Dermis blood vessel endothelial cell (primary cell): ENCODE measurements at regions not wholly inside any gene's neighbourhood (a gene's known extent, or its start where the extent isn't known, plus 50 kb on each side); places are given as distances from the start of the nearest gene placed in this dataset.
"Not testable (repeated sequence)": the region's sequence is repeated elsewhere in the genome, so short reads cannot be mapped to it uniquely, and the experiment has no call there.

Experiments used
- DNase-seq: peaks from one replicate; pipeline ENCODE4 v3.0.0; 2010

DNA sequence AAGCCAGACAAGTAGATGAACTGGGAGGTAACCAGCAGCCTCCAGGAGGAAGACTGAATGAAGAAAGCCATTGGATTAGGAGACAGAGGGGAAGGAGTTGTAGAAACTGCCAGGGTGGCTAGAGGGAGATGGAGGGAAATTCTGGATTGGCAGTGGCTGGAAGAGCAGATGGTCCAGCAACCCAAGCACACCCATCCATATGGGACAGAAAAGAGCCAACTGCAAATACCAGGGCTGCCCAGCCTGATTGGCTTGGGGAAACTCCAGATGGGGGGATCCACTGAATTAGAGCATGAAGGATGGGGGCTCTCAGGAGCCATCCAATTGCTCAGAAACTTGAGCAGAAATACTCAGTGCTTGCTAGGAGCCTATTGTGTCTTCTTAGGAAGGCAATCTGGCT, 173.5 kb upstream of the EPB41L3 start:
- DNase-seq, result no peak

DNA sequence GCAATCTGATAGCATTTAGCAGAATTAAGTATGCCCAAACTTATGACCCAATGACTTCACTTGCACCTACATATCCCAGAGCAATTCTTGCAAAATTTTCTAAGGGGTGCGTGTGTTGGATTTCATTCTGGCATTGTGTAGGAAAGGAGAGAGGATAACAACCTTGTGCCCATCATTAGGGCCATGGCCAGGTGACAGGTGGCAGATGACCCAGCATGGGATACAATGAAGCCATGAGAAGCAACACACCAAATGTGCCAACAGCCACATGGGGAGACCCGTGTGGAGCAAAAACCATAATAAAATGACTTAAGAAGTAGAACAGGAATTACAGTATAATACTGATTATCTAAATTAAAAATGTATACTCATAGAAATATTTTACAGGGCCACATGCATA, 166.9 kb upstream of the EPB41L3 start:
- no peak for DNase-seq

DNA sequence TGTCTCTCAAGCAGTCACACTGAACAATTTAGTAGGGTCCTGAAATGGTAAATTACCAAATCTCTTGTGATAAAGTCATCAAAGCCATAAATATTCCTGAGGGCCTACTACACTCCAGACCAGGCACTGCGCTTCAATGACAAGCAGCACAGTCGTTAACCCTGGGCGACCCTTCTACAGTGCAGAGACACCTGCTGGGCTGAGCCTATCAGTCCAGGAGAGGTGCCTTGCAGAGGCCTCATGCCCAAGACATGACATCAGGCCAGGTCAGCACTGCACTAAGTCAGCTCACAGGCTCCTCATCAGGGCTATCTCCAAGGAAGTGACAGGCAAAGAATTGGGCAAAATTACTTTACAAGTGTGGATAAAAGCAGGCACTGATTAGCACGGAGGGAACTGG, 166.4 kb upstream of the EPB41L3 start:
- DNase-seq, result no peak

DNA sequence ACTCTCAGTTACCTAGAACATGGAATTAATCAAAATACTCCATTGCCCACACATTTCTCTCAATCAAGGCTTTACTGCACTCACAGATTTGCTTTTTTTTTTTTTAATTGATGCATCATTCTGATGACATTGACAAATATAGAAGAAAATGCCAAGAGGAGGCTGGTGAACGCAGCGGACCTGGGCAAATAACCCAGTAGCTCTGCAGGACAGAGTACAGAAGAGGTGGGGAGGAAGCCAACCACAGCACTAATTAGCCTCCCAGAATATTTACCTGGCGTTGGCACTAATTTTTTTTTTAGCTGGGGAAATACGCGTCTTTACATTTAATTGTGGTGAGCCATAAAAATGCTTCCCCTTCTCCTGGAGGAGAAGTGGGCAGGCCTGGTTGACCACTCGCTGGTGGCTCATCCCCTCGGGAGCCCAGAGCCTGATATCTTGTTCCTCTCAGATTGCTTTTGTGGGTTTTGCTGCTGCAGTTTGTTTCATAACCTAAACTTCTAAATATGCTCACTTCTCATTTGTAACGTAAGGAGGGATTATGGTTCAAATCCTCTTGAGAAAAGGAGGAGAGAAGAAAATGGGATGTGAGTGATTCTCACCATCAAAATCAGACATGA, 165.8 kb upstream of the EPB41L3 start:
- no peak for DNase-seq

DNA sequence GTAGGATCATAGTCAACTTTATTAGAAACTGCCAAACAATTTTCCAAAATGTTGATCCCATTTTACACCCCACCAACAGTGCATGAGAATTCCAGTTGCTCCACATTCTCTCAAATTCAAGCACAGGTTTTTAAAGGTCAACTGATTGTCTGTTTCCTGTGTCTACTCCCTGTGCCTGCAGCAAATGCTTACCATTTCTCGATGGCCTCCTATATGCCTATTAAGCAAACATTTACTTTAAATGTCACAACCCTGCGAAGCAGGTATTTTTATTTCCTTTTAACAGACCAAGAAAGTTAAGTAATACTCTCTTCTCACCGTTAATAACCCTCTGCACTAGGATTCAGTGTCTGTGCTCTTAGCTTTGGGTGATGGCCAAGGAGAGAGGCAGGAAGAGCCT, 163.8 kb upstream of the EPB41L3 start:
- no peak for DNase-seq

DNA sequence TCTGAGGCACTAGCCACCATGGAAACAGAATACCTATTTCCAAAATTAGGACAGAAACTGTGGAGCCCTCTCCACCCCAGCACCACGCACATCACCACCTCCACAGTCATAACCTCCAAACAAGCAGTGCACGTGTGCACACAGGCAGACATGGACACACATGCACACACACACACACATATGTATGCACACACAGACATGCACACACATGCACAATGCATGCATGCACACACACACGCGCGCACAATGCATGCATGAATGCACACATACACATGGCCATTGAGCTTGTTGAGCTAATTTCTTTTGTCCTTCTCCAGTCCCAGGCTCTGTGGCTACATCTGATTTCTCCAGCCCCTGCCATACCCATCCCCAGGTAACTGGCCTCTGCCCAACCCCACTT, 161.6 kb upstream of the EPB41L3 start:
- no peak for DNase-seq

DNA sequence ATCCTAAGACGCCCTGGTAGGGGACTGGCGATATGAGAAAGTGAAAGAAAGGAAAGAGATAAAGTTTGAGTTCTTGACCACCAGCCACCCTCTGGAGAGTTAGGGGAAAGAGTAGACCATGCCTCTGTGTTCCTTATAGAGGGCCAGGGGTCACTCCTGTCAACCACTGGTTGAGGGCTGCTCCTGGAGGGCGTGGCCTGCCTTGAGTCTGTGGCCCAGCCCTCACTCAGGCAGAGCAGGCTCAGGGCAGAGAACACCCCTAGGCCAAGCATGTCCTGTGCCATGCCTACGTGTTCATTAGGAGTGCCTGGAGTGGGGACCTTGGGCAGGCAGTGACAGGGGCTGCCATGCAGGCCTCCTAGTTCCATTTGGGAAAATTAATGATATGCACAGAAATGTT, 161.1 kb upstream of the EPB41L3 start:
- DNase-seq, result no peak

DNA sequence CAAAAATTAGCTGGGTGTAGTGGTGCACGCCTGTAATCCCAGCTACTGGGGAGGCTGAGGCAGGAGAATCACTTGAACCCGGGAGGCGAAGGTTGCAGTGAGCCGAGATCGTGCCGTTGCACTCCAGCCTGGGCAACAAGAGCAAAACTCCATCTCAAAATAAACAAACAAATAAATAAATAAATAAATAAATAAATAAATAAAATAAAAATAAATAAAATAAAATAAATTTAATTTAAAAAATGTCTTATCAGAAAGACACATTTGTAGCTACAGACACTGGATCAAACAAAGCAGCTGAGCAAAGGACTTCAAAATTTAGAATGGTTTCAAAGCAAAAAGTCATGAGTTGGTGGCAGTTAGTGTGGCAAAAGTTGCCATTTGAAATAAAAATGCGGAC, 158.2 kb upstream of the EPB41L3 start:
- DNase-seq, result not testable (repeated sequence)

DNA sequence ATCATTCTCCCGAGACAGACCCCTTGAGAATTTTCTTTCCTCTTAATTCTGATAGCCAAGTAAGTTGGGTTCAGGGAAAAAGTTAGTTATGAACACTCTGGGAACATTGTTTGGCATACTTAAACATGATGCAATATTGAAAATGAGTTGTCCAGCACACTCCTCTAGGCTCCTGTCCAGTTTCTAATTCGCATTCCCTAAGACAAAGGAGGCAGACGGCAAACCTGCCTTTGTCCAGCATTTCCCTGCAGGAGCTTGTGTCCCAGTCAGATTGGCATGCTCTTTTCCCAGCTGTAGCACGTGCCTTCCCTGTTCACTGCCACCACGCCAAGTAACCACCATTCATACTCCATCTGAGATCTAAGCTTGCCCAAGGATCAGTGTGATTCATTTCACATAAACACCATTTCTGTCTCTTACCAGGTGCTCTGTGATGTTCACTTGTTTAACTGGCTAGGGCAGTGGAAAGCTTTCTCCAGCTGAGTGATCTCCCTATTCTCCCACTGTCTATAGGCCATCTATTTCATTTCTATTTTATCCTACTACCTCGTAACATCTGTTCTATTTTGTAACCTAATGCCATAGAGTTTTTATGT, 150.0 kb upstream of the EPB41L3 start:
- DNase-seq, result no peak

DNA sequence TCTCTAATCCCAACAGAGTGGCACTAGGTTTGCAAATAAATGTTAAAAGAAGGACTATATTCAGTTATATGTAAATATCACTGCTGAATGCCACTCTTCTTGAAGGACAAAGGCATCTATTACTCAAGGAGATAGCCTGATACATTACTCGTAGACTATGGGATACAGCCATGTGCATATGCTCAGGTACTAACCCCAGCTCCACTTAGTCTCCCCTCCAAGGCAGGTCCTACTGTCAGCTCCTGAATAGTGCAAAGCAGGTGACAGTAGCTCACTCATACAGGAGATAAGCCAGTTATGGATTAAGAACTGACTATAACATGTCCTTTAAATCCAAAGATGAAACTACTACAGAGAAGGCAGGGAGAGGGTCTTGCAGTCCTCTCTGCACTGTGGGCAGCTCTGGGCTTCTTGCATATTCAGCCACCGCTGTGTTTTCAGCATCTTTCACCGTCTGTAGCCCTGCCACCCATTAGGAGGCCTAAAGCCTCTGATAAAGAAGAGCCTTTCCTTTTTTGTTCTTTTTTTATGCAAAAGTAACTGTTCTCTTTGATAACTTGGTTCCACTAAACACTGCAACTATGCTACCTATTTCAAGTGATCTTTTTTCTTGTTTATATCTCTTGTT, 135.1 kb upstream of the EPB41L3 start:
- DNase-seq, result no peak

DNA sequence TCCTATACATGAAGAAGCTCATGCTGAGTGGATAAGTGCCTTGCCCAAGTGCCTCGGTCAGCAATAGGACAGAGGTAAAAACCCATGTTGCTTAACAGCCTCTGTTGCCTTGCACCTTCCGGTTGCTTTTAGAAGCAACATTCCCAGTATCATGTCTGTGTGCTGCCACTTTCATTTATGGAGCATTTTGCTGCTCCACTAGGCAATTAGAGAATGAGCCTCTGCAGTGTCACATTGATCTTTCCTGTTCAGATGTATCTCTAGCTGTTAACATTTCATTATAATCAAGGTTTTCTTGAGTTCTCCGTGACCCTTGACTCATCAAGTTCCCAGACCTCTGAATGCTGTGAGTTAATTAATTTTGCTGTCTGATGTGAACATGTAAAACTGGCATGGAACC, 134.5 kb upstream of the EPB41L3 start:
- DNase-seq, result no peak

DNA sequence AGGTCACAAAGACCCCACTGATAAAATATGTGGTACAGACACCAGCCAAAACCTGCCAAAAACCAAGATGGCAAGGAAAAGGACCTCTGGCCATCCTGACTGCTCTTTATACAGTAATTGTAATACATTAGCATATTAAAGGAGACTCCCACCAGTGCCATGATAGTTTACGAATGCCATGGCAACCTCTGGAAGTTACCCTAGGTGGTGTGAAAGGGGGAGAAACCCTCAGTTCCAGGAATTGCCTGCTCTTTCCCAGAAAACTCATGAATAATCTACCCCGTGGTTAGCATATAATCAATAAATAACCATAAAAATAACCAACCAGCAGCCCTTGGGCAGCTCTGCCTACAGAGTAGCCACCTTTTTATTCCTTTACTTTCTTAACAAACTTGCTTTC, 129.8 kb upstream of the EPB41L3 start:
- no peak for DNase-seq

DNA sequence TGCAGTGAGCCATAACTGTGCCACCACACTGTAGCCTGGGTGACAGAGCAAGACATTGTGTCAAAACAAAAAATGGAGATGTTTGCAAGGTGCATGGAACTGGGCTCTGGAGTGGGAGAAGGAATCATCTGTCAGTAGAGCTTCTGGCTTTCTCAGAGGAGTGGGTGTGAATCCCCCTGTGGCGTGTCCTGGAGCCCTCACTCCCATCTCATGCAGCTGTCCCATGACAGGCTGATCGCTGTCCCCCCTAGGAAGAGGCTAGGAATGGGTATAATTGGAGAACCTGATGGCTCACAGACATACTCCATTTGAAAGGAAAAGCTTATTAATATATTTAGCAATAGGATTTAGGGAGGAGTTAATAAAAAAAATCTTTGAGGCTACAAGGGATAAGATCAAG, 125.8 kb upstream of the EPB41L3 start:
- DNase-seq, result no peak

DNA sequence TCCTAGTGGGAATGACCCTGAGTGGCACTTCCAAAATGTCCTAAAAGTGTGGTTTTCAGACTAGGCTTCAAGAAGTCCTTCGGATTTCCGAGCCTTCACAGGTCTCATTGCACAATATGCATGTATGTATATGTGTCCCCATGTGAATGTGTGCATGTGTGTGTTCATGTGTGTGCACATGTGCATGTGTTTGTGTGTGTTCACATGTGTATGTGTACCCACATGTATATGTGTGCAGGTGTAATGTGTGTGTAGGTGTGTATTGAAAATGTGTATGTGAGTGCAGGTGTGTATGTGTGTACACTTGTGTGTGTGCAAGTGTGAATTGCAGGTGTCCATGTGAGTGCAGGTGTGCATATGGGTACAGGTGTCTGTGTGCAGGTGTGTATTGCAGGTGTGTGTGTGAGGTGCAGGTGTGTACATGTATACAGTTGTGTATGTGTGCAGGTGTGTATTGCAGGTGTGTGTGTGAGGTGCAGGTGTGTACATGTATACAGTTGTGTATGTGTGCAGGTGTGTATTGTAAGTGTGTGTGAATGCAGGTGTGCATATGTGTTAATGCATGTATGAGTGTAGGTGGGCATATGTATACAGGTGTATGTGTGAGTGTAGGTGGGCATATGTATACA, 124.4 kb upstream of the EPB41L3 start:
- no peak for DNase-seq

DNA sequence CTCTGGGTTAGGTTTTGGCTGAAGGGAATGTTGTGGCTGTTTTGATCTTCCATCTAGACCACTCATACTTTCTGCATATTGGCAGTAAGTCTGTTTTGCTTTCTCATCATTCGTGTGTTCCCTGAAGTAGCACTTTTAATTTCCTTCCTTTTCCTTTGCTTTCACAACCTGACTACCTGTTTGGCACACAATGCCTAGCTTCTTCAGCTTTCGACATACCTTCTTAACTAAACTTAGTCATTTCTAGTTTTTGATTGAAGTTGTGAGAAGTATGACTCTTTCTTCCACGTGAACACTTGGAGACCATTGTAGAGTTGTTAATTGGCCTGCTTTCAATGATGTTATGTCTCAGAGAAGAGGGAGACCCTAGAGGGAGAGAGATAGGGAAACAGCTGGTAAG, 123.6 kb upstream of the EPB41L3 start:
- DNase-seq, result no peak

DNA sequence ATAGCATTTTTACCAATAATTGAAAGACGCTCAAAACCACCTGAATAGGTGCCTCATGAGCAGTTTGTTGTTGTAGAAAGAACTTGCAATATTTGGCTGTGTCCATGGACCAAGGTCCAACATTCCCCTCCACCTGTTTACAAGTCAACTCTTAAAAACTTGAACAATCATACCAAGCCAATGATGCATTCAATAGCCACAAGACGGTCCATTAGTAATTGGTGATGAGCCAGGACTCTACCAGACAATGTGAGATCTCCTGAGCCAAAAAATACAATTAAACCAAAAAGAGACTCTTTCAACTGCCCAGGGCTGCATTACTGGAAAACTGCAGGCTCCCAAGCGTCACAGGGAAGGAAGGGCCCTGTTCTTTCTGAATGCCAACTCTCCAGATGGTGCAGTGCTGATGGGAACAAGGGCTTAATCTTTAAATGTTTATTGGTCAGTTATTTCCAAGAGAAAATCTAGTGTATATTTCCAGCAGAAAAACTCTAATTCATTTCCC, 118.8 kb upstream of the EPB41L3 start:
- DNase-seq, result no peak

DNA sequence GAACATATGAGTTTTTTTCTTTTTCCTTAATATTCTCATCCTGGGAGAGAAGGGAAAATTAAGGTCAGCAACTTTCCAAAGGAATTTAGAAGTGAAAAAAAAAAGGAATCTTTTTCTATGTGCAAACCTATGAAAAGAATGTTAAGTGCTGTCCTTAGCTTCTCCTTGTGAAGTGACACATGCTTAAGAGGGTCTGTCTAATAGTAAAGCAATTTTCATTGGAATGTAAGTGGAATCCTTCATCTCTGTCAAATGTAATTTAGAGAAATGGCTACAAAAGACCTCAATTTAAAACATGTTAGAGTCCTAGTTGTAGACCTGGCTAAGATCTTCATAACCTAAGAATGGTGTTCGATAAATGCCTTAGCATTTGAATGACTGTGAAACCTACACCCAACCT, 117.4 kb upstream of the EPB41L3 start:
- DNase-seq, result no peak

DNA sequence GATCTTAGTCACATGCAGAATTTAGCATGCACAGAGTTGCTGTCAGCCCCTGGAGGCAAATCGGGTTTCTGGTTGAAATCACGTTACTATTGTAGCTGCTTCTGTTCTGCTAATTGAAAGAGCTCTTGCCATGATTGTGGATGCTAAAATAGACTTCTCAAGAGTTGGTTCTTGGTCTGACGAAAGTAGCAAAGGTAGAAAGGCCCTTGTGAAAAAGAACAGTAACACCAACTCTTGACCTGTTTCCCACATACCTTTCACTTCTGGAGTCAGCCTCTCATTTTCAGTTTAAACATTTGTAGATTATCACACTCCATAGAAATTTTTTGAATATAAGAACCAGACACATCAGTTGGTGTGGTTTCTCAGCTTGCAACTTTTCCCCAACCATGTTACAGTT, 110.0 kb upstream of the EPB41L3 start:
- DNase-seq, result no peak

DNA sequence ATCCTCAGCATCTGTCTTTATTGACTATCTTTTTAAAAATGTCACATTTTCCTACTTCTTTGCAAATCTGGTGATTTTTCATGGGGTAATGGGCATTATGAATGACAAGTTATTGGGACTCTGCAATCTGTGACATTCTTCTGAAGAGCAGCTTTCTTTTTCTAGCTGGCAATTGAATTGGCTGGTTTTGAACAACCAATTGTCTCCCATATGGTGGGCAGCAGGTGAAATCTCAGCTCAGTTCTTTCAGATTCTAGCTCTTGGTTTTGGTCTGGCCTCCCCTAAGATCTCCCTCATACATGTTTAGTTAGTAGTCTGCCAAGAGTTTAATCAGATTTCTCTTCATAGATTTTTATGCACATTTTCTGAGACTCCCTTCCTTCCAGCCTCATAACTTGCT, 107.9 kb upstream of the EPB41L3 start:
- DNase-seq, result no peak

DNA sequence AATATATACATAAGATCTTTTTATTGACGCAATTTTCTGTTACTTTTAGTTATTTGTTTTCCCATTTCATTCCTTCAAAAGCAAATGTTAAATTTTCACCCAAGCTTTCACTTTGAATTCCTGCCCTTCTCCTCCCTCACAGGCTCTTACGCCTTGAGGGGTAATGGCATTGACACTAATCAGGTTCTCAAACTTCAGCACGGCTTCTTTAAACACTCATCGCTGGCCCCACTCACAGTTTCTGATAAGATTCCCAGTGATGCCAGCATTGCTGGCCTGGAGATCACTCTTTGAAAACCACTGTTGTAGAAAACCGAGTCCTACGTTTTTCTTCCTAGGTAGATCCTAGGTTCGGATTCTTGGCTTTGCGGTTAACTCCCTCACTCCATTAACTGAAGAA, 105.6 kb upstream of the EPB41L3 start:
- DNase-seq, result no peak

DNA sequence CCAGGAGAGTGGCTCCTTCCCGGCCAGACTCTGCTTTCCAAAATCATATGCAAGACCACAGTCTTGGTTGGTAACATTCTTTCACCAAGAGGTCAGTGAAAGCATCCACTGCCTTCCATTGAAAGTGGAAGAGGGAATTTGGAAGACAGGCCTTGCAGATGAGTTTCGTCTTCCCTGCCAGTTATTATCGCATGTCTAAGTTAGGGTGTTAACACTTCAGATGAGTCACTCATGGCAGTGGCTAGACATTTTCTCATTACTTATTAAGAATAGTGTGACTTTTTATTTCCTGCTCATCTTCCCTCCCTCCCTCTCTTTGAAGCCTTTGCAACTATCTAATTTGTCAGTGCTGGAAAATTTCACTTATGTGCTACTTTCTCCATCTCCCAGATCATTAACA, 102.9 kb upstream of the EPB41L3 start:
- DNase-seq, result no peak

DNA sequence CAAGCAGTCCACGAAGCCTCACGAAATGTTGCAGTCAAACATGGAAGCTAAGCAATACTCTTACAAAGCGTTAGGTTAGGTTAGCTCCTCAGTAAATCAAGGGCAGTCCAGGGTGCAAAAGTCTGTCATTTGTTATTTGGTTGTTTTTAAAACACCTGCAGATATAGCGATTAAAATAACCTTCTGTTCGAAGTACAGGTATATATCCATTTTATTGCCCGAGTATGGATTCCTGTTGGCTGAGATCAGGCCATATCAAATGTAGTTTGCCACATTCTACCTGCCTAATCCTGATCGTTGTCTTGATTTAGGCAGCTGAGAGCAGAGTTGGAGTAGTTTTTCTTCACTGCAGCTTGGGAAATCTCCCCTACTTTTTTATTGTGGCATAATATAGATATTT, 99.5 kb upstream of the EPB41L3 start:
- no peak for DNase-seq

DNA sequence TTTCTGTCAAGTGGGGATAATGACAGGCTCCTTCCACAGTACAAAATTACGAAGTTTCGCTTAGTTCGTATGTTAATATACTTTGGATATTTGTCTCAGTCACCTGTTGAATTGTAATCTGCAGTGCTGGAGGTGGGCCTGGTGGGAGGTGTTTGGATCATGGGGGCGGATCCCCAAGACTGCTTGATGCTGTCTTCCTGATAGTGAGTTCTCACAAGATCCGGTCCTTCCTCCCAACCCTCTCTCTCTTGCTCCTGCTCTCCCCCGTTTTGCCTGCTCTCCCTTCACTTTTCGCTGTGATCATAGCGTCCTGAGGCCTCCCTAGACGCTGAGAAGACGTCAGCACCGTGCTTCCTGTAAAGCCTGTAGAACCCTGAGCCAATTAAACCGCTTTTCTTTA, 97.1 kb upstream of the EPB41L3 start:
- DNase-seq, result no peak

DNA sequence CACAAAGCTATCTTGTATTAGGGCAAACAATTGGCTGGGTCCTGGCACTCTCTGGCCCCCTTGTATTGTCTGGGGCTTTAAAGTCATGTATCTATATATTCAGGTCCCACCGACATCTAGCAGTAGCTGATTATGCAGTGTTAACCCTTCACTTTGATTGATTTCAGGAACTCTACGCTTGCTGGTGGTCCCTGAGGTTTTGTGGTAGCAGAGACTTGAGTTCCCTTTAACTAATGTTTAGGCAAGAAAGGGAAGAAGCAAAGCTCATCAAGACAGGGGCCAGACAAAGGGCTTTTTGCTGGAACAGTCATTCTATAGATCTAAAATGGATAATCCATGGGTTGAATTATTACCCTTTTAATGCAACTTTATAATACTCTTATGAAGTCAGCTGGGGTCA, 95.3 kb upstream of the EPB41L3 start:
- no peak for DNase-seq
